Ishikawa (cell line): ENCODE measurements at regions not wholly inside any gene's neighbourhood (a gene's known extent, or its start where the extent isn't known, plus 50 kb on each side); places are given as distances from the start of the nearest gene placed in this dataset.

Experiments
- CEBPB ChIP-seq: IDR thresholded peaks from 2 replicates; pipeline ENCODE4 v1.6.1; 2012
- CREB1 ChIP-seq: IDR thresholded peaks from 2 replicates; pipeline ENCODE4 v1.6.1; 2012; ENCODE audit warnings: low read depth
- EGR1 ChIP-seq: IDR thresholded peaks from 2 replicates; pipeline ENCODE4 v1.6.1; 2012
- EP300 ChIP-seq: IDR thresholded peaks from 2 replicates; pipeline ENCODE4 v1.6.1; 2012; ENCODE audit warnings: borderline replicate concordance
- FOXM1 ChIP-seq: IDR thresholded peaks from 2 replicates; pipeline ENCODE4 v1.6.1; 2012; ENCODE audit warnings: low read depth, borderline replicate concordance
- MAX ChIP-seq: IDR thresholded peaks from 2 replicates; pipeline ENCODE4 v1.6.1; 2012
- NFIC ChIP-seq: IDR thresholded peaks from 2 replicates; pipeline ENCODE4 v1.6.1; 2012
- RAD21 ChIP-seq: IDR thresholded peaks from 2 replicates; pipeline ENCODE4 v1.6.1; 2012; ENCODE audit warnings: low read depth
- REST ChIP-seq: IDR thresholded peaks from 2 replicates; pipeline ENCODE4 v1.6.1; 2012; ENCODE audit warnings: low read depth, mild to moderate bottlenecking
- TAF1 ChIP-seq: IDR thresholded peaks from 2 replicates; pipeline ENCODE4 v1.6.1; 2012; ENCODE audit warnings: low read depth, mild to moderate bottlenecking
- TCF12 ChIP-seq: IDR thresholded peaks from 2 replicates; pipeline ENCODE4 v1.6.1; 2012; ENCODE audit warnings: low read depth
- TEAD4 ChIP-seq: IDR thresholded peaks from 2 replicates; pipeline ENCODE4 v1.6.1; 2012
- USF1 ChIP-seq: IDR thresholded peaks from 2 replicates; pipeline ENCODE4 v1.6.1; 2012
- YY1 ChIP-seq: IDR thresholded peaks from 2 replicates; pipeline ENCODE4 v1.6.1; 2012; ENCODE audit warnings: low read depth
- ZBTB7A ChIP-seq: IDR thresholded peaks from 2 replicates; pipeline ENCODE4 v1.6.1; 2012; ENCODE audit warnings: low read depth

GRCh38 chr22:27518531-27519340, 282.8 kb downstream of the MN1 start:
- TF ChIP-seq FOXM1 (no peak), ZBTB7A (no peak), REST (no peak), TAF1 (no peak), TEAD4 (no peak)

- TF ChIP-seq MAX = no peak
- TF ChIP-seq EP300 = no peak
- TF ChIP-seq YY1 = no peak
- TF ChIP-seq TEAD4 = no peak
- TF ChIP-seq EGR1 = no peak
- TF ChIP-seq TAF1 = no peak
- TF ChIP-seq NFIC = no peak
- no peak for TF ChIP-seq USF1
- TF ChIP-seq REST = no peak
- TF ChIP-seq FOXM1 = no peak
- TF ChIP-seq RAD21 = no peak
- TF ChIP-seq CEBPB = no peak
- no peak for TF ChIP-seq TCF12
- no peak for TF ChIP-seq CREB1
- TF ChIP-seq ZBTB7A = no peak
Observed at GRCh38 chr22:27523711-27524110, 277.8 kb downstream of the MN1 start.

- no peak for TF ChIP-seq EP300
- no peak for TF ChIP-seq TCF12
- TF ChIP-seq ZBTB7A = no peak
- no peak for TF ChIP-seq NFIC
- no peak for TF ChIP-seq RAD21
- TF ChIP-seq TEAD4 = no peak
- TF ChIP-seq CREB1 = no peak
Observed at GRCh38 chr22:27525711-27526110, 275.8 kb downstream of the MN1 start.

GRCh38 chr22:27526901-27527300, 274.7 kb downstream of the MN1 start:
- TF ChIP-seq ZBTB7A (no peak), MAX (no peak), USF1 (no peak), FOXM1 (no peak), TCF12 (no peak), RAD21 (no peak)

- TF ChIP-seq MAX (no peak), YY1 (no peak), REST (no peak), FOXM1 (no peak), RAD21 (no peak), NFIC (no peak), TAF1 (no peak)
Observed at GRCh38 chr22:27531782-27532530, 269.6 kb downstream of the MN1 start.
